ENCODE measurements at regions not wholly inside any gene's neighbourhood (a gene's known extent, or its start where the extent isn't known, plus 50 kb on each side); places are given as distances from the start of the nearest gene placed in this dataset.
A peak's percentile ranks its signal among the peaks of the same experiment; 100 is the strongest.

DNA sequence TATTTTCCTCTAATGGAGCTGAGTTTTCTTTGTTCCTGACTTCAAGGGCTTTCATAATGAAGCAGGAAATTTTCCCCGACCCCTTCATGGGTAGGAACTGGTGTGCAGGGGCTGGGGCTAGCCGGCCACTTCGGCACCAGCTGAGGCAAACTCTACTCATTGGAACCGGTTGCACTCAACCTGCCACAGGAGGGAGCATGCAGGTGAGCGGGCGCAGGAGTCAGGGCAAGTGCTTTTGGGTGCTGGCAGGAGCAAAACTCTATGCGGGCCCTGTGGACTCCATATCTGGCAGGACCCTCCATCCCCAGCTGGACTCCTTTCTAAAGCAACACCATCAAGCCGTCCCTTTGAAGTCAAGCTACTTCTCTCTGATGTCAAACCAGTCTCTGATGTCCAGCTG, 244.2 kb downstream of the EPM2A start:
- DNase-seq (ENCODE audit: low spot score): no peak
- no peak overlapping the region for H3K27ac ChIP-seq
- POLR2A ChIA-PET (ENCODE audit: low non-redundant PET): no interaction called here
- CTCF ChIA-PET: interaction anchor here (1.1 kb wide), 1 partner anchor 11 kb away, joined by 4 read pairs; no protein-coding TSS in a partner anchor
- TF ChIP-seq, protein P1, sequence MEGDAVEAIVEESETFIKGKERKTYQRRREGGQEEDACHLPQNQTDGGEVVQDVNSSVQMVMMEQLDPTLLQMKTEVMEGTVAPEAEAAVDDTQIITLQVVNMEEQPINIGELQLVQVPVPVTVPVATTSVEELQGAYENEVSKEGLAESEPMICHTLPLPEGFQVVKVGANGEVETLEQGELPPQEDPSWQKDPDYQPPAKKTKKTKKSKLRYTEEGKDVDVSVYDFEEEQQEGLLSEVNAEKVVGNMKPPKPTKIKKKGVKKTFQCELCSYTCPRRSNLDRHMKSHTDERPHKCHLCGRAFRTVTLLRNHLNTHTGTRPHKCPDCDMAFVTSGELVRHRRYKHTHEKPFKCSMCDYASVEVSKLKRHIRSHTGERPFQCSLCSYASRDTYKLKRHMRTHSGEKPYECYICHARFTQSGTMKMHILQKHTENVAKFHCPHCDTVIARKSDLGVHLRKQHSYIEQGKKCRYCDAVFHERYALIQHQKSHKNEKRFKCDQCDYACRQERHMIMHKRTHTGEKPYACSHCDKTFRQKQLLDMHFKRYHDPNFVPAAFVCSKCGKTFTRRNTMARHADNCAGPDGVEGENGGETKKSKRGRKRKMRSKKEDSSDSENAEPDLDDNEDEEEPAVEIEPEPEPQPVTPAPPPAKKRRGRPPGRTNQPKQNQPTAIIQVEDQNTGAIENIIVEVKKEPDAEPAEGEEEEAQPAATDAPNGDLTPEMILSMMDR (conservative IDR thresholded peaks at IDR 0.05; ENCODE audit: low read depth): no peak

- ChIA-PET POLR2A (ENCODE audit: low non-redundant PET) (no interaction called here), CTCF (no interaction called here)
- DNase-seq (ENCODE audit: low spot score): no peak
- no peak overlapping the region for H3K27ac ChIP-seq
- TF ChIP-seq, protein P1 (conservative IDR thresholded peaks at IDR 0.05; ENCODE audit: low read depth): no peak
Measured at GRCh38 chr6:145497006-145497405, 238.3 kb downstream of the EPM2A start.

DNA sequence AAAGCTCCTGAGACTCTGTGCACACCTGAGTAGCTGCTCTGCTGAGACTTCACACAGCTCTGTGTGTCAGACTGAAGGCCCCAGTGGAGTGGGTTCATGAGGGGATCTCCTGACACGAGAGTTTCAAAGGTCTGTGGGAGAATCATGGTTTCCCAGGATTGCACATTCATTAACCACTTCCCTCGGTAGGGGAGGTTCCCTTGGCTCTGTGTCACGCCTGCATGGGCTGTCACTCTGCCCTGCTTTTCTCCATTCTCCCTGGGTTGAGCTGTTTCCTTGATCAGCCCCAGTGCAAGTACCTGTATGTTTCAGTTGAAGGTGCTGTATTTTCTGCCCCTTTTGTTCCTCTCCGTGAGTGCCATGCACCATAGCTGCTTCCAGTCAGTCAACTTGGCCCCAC, 236.9 kb downstream of the EPM2A start:
- no peak overlapping the region for H3K27ac ChIP-seq
- CTCF ChIA-PET: interaction anchor here (0.6 kb wide), 1 partner anchor 29 kb away, joined by 3 read pairs; no protein-coding TSS in a partner anchor
- POLR2A ChIA-PET (ENCODE audit: low non-redundant PET): no interaction called here
- DNase-seq (ENCODE audit: low spot score): no peak
- TF ChIP-seq, protein P1 (conservative IDR thresholded peaks at IDR 0.05; ENCODE audit: low read depth): no peak

DNA sequence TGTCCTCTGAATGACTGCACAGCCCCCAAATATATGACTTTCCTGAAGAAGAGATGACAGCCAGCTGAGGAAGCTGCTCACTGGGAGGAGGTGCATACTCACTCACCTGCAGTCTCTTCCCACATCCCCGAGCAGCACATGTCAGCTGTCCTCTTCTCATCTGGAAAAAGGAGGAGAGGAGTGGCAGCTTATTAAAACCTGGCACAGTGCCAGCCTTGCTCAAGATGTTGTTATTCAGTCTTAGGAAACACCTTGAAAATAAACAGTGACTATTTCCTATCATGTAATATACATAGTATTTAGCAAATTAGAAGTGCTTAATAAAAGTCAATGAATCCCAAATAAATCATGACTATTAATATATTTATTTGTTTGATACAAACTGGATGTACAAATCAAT, 232.9 kb downstream of the EPM2A start:
- ChIA-PET CTCF (interaction anchor here (0.9 kb wide), 1 partner anchor 9 kb away, joined by 3 read pairs; no protein-coding TSS in a partner anchor), POLR2A (ENCODE audit: low non-redundant PET) (no interaction called here)
- DNase-seq (ENCODE audit: low spot score): peak; percentile 13
- TF ChIP-seq, protein P1 (conservative IDR thresholded peaks at IDR 0.05; ENCODE audit: low read depth): no peak
- no peak overlapping the region for H3K27ac ChIP-seq

DNA sequence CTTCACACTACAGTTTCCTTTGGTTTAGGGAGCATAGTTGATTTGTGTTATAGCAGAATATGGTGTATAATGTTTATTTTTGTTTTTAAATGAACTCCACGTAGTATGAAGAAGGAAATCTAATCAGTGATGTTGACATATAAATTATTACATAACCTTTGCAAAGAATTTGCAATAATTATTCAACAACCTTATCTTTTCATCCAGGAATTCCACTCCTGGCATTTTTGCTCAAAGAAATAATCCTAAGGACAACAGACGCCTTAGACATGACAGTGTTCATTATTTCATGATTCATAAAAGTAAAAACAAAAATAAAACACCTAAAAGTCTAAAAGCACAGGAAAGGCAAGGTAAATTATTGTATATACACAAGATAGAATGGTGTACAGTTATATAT, 229.2 kb downstream of the EPM2A start:
- DNase-seq (ENCODE audit: low spot score): no peak
- CTCF ChIA-PET: interaction anchor here (0.6 kb wide), 1 partner anchor 228 kb away, joined by 3 read pairs; no protein-coding TSS in a partner anchor
- POLR2A ChIA-PET (ENCODE audit: low non-redundant PET): no interaction called here
- no peak overlapping the region for H3K27ac ChIP-seq
- TF ChIP-seq, protein P1 (conservative IDR thresholded peaks at IDR 0.05; ENCODE audit: low read depth): no peak

- H3K27ac ChIP-seq: no peak overlapping the region
- TF ChIP-seq, protein P1 (conservative IDR thresholded peaks at IDR 0.05; ENCODE audit: low read depth): no peak
- POLR2A ChIA-PET (ENCODE audit: low non-redundant PET): no interaction called here
- CTCF ChIA-PET: no interaction called here
- DNase-seq (ENCODE audit: low spot score): no peak
Measured at GRCh38 chr6:145506565-145506964, 228.8 kb downstream of the EPM2A start.

- POLR2A ChIA-PET (ENCODE audit: low non-redundant PET): no interaction called here
- TF ChIP-seq, protein P1 (conservative IDR thresholded peaks at IDR 0.05; ENCODE audit: low read depth): no peak
- no peak overlapping the region for H3K27ac ChIP-seq
- peak; percentile 8 for DNase-seq (ENCODE audit: low spot score)
- CTCF ChIA-PET: no interaction called here
Measured at GRCh38 chr6:145507239-145507638, 228.1 kb downstream of the EPM2A start.

Data from RWPE1 (cell line).